ENCODE measurements at regions not wholly inside any gene's neighbourhood (a gene's known extent, or its start where the extent isn't known, plus 50 kb on each side); places are given as distances from the start of the nearest gene placed in this dataset.
"Not testable (repeated sequence)": the region's sequence is repeated elsewhere in the genome, so short reads cannot be mapped to it uniquely, and the experiment has no call there.

DNA sequence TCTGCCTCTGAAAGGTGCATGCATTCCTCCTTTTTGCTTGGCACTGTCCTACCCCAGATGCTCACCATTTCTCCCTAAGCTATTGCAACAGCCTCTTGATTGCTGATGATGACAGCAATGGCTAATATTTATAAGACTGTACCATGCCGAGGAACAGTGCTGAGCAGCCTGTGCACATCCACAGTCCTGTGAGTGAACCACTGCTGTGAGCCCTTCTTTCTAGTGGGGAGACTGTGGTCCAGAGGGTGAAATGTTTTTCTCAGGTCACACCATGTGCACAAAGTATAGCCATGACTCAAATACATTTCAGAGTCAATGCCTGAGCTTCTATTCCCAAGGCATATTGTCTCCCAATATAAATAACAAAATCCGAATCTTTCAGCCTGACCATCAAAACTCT lies 231.2 kb upstream of the LRTM1 start:
- DNase-seq (ENCODE audit: low spot score) = no peak

DNA sequence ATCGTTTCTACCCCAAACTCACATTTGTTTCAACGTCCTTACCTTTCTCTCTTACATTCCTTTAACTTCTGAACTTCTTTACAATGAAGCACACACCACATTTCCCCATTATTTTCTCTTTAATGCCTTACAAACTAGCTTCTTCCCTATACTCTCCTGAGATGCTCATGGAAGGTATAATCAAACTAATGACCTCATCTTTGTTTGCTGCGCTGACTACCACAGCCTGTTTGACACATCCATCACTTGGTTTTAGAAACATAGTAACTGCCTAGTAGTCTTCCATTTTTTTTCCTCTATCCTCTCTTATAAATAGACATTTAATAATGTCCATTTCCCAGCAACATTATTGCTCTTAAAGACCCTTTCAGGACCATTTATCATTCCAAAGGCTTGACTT lies 230.5 kb upstream of the LRTM1 start:
- no peak for DNase-seq (ENCODE audit: low spot score)

DNA sequence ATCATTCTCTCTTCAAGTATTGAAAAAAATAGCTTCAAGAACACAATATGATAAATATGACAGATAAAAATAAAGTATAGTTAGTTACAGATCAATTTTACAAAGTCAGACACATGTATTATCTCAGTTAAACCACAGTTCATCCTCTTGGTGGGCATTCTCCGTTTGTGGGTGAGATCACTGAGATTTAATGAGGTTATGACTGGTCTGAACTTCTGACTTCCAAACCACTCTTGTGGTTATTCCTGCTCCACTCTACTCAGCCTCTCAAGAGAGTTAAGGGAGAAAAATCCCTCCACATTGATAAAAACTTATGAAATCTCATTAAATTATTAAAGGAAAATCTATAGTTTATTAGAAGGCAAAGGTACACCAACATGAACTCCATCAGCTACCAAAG lies 229.9 kb upstream of the LRTM1 start:
- DNase-seq (ENCODE audit: low spot score) = no peak

DNA sequence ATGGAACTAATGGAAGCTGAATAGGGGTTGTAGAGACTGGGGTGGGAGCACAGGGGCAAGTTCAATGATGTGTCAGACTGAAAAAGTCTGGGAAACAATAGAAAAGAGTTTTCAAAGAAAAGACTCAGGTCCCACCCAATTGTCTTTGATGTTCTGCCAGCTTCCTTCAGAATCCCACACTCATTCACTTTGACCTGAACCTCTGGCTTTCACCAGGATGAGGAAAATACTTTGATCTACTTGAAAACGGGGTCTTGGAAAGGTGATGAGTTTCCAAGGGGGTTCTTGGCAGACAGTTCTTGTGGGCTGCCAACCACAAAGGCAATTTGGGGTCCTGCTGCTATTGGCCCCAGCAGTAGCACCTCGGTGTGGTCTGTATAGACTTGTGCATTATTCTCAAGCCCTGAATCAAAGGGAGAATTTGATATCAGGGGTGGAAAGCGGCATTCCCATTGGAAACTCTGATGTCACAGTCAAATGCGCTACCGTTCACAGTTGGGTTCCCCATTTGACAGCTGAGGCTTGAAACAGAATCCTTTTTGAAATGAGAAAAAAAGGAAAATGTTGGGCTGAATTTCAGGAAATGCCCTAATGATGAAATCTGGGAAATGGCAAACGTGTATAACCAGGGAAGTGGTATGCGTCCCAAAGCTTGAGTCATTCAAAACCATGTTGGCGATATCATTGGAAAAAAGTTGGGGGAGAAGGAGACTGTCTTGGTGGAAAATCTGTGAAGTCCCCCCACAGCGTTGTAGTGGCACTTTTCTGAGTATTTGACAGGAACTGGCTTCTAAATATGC lies 229.2 kb upstream of the LRTM1 start:
- no peak for DNase-seq (ENCODE audit: low spot score)

DNA sequence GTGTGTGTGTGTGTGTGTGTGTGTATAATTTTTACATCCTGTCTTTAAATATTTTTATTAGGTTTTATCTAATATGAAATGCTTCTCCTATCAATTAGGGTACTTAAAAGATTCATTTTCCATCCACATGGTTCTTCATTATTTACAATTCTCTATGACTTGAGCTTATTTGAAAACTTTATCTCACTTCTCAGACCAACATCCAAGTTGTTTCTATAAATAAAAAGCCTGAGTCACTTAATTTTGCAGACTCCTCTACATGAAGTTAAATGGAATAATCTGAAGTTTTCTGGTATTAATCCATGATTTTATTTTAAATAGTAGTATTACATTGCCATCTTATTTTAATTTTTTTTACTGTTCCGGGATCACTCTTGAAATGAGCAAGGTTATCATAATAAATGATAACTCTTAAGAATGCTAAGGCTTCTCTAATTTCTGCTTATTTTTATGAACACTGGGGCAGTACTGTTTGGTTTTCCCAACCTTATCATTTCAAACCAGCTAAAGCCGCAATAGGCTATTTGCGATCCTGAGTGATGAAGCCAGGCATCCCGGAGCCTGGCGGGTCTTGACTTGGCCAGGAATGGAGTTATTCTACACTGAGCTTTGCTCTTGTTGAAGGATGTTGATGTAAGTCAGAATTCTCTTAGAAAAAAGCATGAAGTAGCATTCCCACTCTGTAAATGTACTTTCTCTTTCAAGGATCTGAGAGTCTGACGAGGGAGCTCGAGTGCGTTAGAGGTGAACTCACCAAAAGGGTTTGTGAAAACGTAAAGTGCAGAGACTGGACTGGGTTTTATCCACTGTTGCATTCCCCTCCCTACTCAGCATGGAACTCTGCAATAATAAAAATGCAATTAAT lies 220.2 kb upstream of the LRTM1 start:
- no peak for DNase-seq (ENCODE audit: low spot score)

DNA sequence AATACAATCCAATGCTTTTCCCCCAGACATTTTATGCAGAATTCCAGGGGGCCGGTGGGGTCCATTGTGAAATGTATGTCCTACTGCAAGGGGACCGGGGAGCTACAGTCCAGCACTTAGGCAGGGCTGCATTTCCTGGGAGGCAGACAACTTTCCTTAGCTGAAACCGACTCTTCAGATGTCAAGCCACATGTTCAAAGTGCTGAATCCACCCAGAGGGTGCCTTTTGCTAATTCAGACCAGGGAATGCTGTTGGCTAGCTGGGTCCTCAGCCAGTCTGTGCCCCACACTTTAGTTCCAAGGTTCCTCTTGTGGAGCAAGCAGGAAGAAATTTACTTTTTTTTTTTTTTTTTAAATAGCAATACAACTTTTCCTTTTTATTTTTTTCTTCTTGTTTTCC lies 219.5 kb upstream of the LRTM1 start:
- DNase-seq (ENCODE audit: low spot score) = no peak

DNA sequence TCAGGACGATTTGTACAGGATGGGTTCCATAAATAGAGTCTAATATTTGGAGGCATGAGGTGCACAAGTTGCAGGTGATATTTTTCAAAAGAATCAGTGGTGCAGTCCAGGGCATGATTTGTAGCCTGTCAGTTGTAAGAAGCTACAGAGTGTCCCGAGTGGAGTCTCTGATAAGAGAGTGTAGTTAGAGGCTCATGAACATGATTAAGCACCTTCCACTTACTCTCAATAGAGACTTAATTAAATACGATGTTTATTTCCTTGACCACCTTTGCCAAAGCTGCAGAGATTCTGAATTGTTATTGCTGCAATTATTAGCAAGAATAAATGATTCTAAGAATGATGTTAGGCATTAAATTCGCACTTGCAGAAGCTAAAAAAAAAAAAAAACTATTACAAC lies 218.4 kb upstream of the LRTM1 start:
- DNase-seq (ENCODE audit: low spot score) = no peak

DNA sequence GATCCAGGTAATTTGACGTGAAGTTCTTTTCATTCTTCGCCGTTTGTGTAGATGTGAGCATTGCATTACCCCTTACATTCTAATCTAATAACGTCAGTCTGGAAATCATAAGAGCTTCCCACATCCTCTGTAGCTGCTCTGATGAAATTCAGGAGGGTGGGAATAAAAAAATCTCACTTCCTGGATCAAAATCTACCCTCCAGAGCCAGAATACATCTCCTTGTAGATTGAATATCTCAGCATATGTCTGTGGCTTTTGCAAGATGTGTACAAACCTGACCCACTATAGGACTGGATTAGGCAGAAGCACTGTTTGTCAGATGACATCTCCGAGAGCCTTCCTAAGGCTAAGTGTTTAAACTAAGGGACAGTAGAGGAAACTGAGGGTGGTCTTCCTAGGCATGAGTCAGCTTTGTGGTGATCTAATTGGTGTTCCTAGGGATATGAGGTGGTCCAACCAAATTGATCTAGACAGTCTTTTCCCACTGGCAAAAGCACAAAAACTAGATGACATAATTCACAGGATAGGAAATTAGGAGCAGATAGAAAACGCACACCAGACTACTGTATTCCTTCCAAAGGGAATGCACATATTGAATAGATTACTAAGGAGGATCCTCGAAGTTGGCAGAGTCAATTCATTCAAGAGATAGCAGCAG lies 216.3 kb upstream of the LRTM1 start:
- no peak for DNase-seq (ENCODE audit: low spot score)

DNA sequence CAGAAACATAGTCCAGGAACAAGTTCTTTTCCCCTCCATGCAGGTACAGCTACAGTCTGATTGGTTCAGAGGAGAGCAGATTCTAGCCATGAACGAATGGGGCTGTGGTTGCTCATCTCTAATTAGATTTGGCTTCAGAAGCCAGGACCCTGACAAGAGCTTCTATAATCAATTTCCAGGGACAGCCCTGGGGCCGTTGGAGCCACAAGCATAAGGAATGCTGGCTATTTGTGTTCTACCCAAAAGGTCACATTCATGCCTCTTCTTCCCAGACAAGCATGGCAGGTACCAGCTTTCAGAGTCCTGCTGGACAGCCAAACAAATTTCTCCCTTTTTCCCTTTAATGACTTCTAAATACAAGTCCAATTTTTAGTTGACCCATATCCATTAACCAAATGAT lies 215.5 kb upstream of the LRTM1 start:
- DNase-seq (ENCODE audit: low spot score) = no peak

DNA sequence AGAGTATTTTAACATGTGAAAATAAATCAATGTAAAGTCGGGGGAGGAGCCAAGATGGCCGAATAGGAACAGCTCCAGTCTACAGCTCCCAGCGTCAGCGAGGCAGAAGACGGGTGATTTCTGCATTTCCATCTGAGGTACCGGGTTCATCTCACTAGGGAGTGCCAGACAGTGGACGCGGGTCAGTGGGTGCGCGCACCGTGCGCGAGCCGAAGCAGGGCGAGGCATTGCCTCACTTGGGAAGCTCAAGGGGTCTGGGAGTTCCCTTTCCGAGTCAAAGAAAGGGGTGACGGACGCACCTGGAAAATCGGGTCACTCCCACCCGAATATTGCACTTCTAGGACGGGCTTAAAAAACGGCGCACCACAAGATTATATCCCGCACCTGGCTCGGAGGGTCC lies 208.4 kb upstream of the LRTM1 start:
- DNase-seq (ENCODE audit: low spot score) = not testable (repeated sequence)

DNA sequence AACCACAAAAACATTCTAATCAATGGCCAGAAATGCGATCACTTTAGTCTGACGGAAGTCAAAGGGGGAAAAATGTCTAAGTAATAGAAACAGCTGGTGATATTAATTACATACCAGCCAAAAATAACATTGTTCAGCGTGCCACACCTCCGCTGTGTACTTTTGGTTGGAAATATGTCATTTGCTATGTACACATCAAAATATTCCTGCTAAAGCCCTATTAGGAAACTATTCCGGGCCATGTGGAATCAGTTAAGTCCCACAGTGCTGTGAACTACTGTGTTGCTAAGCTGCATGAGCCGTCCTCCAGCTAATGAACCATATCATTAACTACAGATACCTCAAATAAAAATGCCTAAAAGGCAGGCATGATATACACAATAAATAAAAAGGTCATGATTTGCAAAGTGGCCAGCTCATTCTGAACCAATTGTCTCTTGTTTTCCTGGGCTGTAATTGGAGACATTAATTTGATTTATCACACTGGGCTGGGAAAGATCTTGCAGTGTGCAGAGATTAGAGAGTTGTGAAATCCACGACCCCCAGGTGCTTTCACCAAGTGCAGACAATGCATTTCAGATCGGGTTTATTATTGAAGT lies 200.5 kb upstream of the LRTM1 start:
- DNase-seq (ENCODE audit: low spot score) = no peak

DNA sequence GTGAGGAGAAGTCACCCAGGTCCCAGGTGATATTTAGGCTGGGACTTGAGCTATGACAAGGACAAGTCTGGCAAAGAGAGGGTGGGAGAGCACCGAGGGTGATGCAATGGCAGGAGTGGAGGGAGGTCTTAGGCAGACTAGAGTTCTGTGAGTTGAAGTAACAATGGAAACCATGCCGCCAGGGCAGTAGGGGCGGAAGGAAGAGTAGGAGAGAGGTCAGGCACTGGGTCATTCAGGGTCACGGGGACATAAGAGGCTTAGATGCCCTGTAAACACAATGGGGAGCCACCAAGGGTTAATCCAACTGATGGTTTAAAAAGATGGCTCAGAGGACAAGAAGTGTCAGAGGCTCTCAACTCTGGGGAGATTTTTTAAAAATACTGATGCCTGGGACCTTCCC lies 199.7 kb upstream of the LRTM1 start:
- no peak for DNase-seq (ENCODE audit: low spot score)

DNA sequence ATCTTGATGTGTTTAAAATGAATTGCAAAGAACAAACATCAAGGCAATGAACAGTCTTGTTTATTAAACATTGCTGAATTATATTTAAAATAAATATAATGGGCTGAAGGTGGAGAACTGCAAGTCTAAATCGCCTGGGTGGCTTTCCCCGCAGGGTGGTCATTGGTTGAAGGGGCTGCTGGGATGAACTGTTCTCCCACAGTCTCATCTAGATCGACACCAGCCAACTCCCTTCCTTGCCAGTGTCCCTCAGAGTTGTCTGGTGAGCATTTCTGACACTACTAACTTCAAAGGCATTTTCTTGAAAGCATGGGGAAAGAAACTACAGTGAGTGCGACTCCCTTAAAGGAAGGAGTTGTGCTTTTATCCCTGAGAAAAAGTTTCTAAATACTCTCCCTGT lies 196.5 kb upstream of the LRTM1 start:
- DNase-seq (ENCODE audit: low spot score) = no peak
